Keratinocyte (primary cell): ENCODE measurements at regions not wholly inside any gene's neighbourhood (a gene's known extent, or its start where the extent isn't known, plus 50 kb on each side); places are given as distances from the start of the nearest gene placed in this dataset.

Source experiments
- DNase-seq: peaks from one replicate; pipeline ENCODE4 v3.0.0-alpha.2; 2011; ENCODE audit warnings: low read depth, missing footprints, low spot score
- FAIRE-seq: peaks from 2 replicates; lab custom pipeline; 2011; peaks lifted over from hg19 to GRCh38; lab: Jason Lieb, UNC
- H2AFZ ChIP-seq: 2 replicates; pipeline ENCODE4 v1.6.0; 2012; ENCODE audit warnings: low read length, control low read depth, inconsistent platforms; ENCODE audit not compliant: control insufficient read depth
- H3K27ac ChIP-seq: 2 replicates; pipeline ENCODE4 v1.5.1; 2011; ENCODE audit warnings: low read length; ENCODE audit not compliant: control insufficient read depth, insufficient read depth
- H3K27me3 ChIP-seq: 3 replicates; pipeline ENCODE4 v1.6.0; 2011; ENCODE audit warnings: low read length; ENCODE audit not compliant: control insufficient read depth, insufficient read depth; ENCODE audit errors: extremely low read depth
- H3K36me3 ChIP-seq, 2 experiments: 2 replicates in 1 of 2; 3 replicates in 1 of 2; pipeline ENCODE4 v1.5.1; 2011; ENCODE audit warnings: low read length in 2 of 2, mild to moderate bottlenecking in 1 of 2; ENCODE audit not compliant: control insufficient read depth in 2 of 2, insufficient read depth in 2 of 2; ENCODE audit errors: extremely low read depth in 1 of 2
- H3K4me1 ChIP-seq: 3 replicates; pipeline ENCODE4 v1.5.1; 2011; ENCODE audit warnings: low read length; ENCODE audit not compliant: control insufficient read depth, insufficient read depth; ENCODE audit errors: extremely low read depth
- H3K4me2 ChIP-seq: 3 replicates; pipeline ENCODE4 v1.6.0; 2011; ENCODE audit warnings: low read depth, low read length; ENCODE audit not compliant: control insufficient read depth, insufficient read depth; ENCODE audit errors: extremely low read depth
- H3K4me3 ChIP-seq, 3 experiments: fragments of 200-600 bp in 1 of 3; sonication (generic) in 1 of 3; 2 replicates in 2 of 3; 3 replicates in 1 of 3; pipeline ENCODE4 v1.5.1; 2011 to 2016; ENCODE audit warnings: low read length in 3 of 3, mild to moderate bottlenecking in 3 of 3, control low read depth in 2 of 3, inconsistent platforms in 1 of 3, low read depth in 1 of 3, mixed read lengths in 1 of 3, mixed run types in 1 of 3, moderate library complexity in 1 of 3; ENCODE audit not compliant: control insufficient read depth in 2 of 3, insufficient read depth in 2 of 3; ENCODE audit errors: extremely low read depth in 1 of 3
- H3K79me2 ChIP-seq: 2 replicates; pipeline ENCODE4 v1.6.0; 2012; ENCODE audit warnings: low read length; ENCODE audit not compliant: control insufficient read depth, insufficient read depth
- H3K9ac ChIP-seq: 3 replicates; pipeline ENCODE4 v1.6.0; 2011; ENCODE audit warnings: low read length; ENCODE audit not compliant: control insufficient read depth, insufficient read depth; ENCODE audit errors: extremely low read depth
- H3K9me1 ChIP-seq: 3 replicates; pipeline ENCODE4 v1.6.0; 2011; ENCODE audit warnings: low read length; ENCODE audit not compliant: control insufficient read depth, insufficient read depth; ENCODE audit errors: extremely low read depth
- H3K9me3 ChIP-seq: 2 replicates; pipeline ENCODE4 v1.5.1; 2012; ENCODE audit warnings: low read depth, low read length; ENCODE audit not compliant: control insufficient read depth
- H4K20me1 ChIP-seq: 3 replicates; pipeline ENCODE4 v1.6.0; 2011; ENCODE audit warnings: low read length; ENCODE audit not compliant: control insufficient read depth, insufficient read depth; ENCODE audit errors: extremely low read depth
- CTCF ChIP-seq, 3 experiments: IDR thresholded peaks in 1 of 3; conservative IDR thresholded peaks in 1 of 3; optimal IDR thresholded peaks in 1 of 3; 2 replicates in 2 of 3; 3 replicates in 1 of 3; pipeline versions ENCODE3 to v1.5.1; 2011; ENCODE audit warnings: low read length in 3 of 3, mild to moderate bottlenecking in 3 of 3, moderate library complexity in 2 of 3, control low read depth in 1 of 3, inconsistent platforms in 1 of 3; ENCODE audit not compliant: insufficient read depth in 2 of 3; ENCODE audit errors: extremely low read depth in 1 of 3
- EZH2 ChIP-seq: IDR thresholded peaks from one replicate; pipeline ENCODE4 v1.6.1; 2012; ENCODE audit warnings: inconsistent platforms, mild to moderate bottlenecking, low read length, moderate library complexity
- dilution Hi-C: fragments of 300-500 bp; cut with MboI; formaldehyde crosslinking; loops from one replicate; pipeline ENCODE4 v1.7.0; 2020; ENCODE audit warnings: low sequenced_read_pairs; ENCODE audit not compliant: extremely low pct_ligation_motif_present

GRCh38 chr1:209015092-209015491 lies 568.4 kb upstream of the CAMK1G start:
- no peaks in the 10 kb centered on the region for H3K27me3 ChIP-seq
- no peak overlapping the region for H3K9ac ChIP-seq
- H4K20me1 ChIP-seq, result no peaks in the 10 kb centered on the region
- H2AFZ ChIP-seq, result no peak overlapping the region
- no peak for FAIRE-seq
- no peaks in the 10 kb centered on the region for H3K36me3 ChIP-seq
- DNase-seq, result no peak
- TF ChIP-seq CTCF (optimal IDR thresholded peaks at IDR 0.05 in 1 of 3, IDR thresholded peaks at IDR 0.05 in 1 of 3, conservative IDR thresholded peaks at IDR 0.05 in 1 of 3; ENCODE audit: extremely low read depth in 1 of 3, insufficient read depth in 2 of 3, low read length in 3 of 3) (no peak), EZH2 (no peak)
- H3K9me3 ChIP-seq, result no peaks in the 10 kb centered on the region
- no peak overlapping the region for H3K27ac ChIP-seq
- no peaks in the 10 kb centered on the region for H3K9me1 ChIP-seq
- H3K4me1 ChIP-seq, result peaks cover 4% of the 10 kb centered on the region
- no peak overlapping the region for H3K4me3 ChIP-seq
- no peaks in the 10 kb centered on the region for H3K79me2 ChIP-seq
- dilution Hi-C loops, result no loop called here
- H3K4me2 ChIP-seq, result no peak overlapping the region

- Histone ChIP-seq H3K79me2 (no peaks in the 10 kb centered on the region), H3K9ac (no peak overlapping the region), H3K36me3 (no peaks in the 10 kb centered on the region), H3K4me2 (no peak overlapping the region), H3K4me3 (no peak overlapping the region), H4K20me1 (no peaks in the 10 kb centered on the region), H3K4me1 (no peaks in the 10 kb centered on the region), H2AFZ (no peak overlapping the region), H3K27ac (no peak overlapping the region), H3K9me1 (no peaks in the 10 kb centered on the region), H3K27me3 (no peaks in the 10 kb centered on the region), H3K9me3 (no peaks in the 10 kb centered on the region)
- dilution Hi-C loops, result no loop called here
- TF ChIP-seq CTCF (optimal IDR thresholded peaks at IDR 0.05 in 1 of 3, IDR thresholded peaks at IDR 0.05 in 1 of 3, conservative IDR thresholded peaks at IDR 0.05 in 1 of 3; ENCODE audit: extremely low read depth in 1 of 3, insufficient read depth in 2 of 3, low read length in 3 of 3) (no peak), EZH2 (no peak)
- DNase-seq, result no peak
- FAIRE-seq, result no peak
Measured at GRCh38 chr1:209021622-209022021, 561.9 kb upstream of the CAMK1G start.
